MM.1S (cell line): ENCODE measurements at regions not wholly inside any gene's neighbourhood (a gene's known extent, or its start where the extent isn't known, plus 50 kb on each side); places are given as distances from the start of the nearest gene placed in this dataset.

Experiments used
- DNase-seq: peaks from one replicate; pipeline ENCODE4 v3.0.0-alpha.2; 2015
- H2AFZ ChIP-seq: fragments of 300-600 bp; sonication (generic); 2 replicates; pipeline ENCODE4 v1.6.0; 2016; ENCODE audit warnings: antibody characterized with exemption, low read length
- H3F3A ChIP-seq: fragments of 300-600 bp; sonication (generic); 2 replicates; pipeline ENCODE4 v1.6.1; 2016; ENCODE audit warnings: mild to moderate bottlenecking, antibody characterized with exemption, low read length, moderate library complexity, mixed read lengths; ENCODE audit not compliant: insufficient read depth
- H3K27ac ChIP-seq: fragments of 300-600 bp; sonication (generic); 2 replicates; pipeline ENCODE4 v1.5.1; 2016; ENCODE audit warnings: mild to moderate bottlenecking, low read length
- H3K27me3 ChIP-seq: fragments of 300-600 bp; sonication (generic); replicated peaks from 2 replicates; pipeline ENCODE4 v1.6.0; 2016; ENCODE audit warnings: low read length; ENCODE audit not compliant: insufficient read depth
- H3K36me3 ChIP-seq: fragments of 300-600 bp; sonication (generic); replicated peaks from 2 replicates; pipeline ENCODE4 v1.6.1; 2016; ENCODE audit warnings: mild to moderate bottlenecking, low read length, mixed read lengths; ENCODE audit not compliant: insufficient read depth
- H3K4me1 ChIP-seq: fragments of 300-600 bp; sonication (generic); 2 replicates; pipeline ENCODE4 v1.6.1; 2016; ENCODE audit warnings: low read length, mixed read lengths
- H3K4me2 ChIP-seq: fragments of 300-600 bp; sonication (generic); 2 replicates; pipeline ENCODE4 v1.6.0; 2016; ENCODE audit warnings: low read depth, low read length
- H3K4me3 ChIP-seq: fragments of 300-600 bp; sonication (generic); 2 replicates; pipeline ENCODE4 v1.5.1; 2016; ENCODE audit warnings: low read length, mixed read lengths
- H3K79me2 ChIP-seq: fragments of 300-600 bp; sonication (generic); 2 replicates; pipeline ENCODE4 v1.6.1; 2016; ENCODE audit warnings: mixed run types, low read length, mixed read lengths
- H3K9ac ChIP-seq: fragments of 300-600 bp; sonication (generic); 2 replicates; pipeline ENCODE4 v1.6.1; 2016; ENCODE audit warnings: low read length, mixed read lengths
- H3K9me2 ChIP-seq: fragments of 300-600 bp; sonication (generic); replicated peaks from 2 replicates; pipeline ENCODE4 v1.6.1; 2016; ENCODE audit warnings: mild to moderate bottlenecking, low read length, mixed read lengths; ENCODE audit not compliant: insufficient read depth
- H3K9me3 ChIP-seq: fragments of 300-600 bp; sonication (generic); replicated peaks from 2 replicates; pipeline ENCODE4 v1.6.1; 2016; ENCODE audit warnings: mild to moderate bottlenecking, low read length, mixed read lengths; ENCODE audit not compliant: insufficient read depth
- H4K20me1 ChIP-seq: fragments of 300-600 bp; sonication (generic); 2 replicates; pipeline ENCODE4 v1.6.1; 2016; ENCODE audit warnings: mild to moderate bottlenecking, low read length, moderate library complexity, mixed read lengths; ENCODE audit not compliant: insufficient read depth
- CTCF ChIP-seq: fragments of 300-600 bp; sonication (generic); IDR thresholded peaks from 2 replicates; pipeline ENCODE4 v1.5.1; 2016; ENCODE audit warnings: antibody characterized with exemption, low read length, mixed read lengths
- EZH2 ChIP-seq: fragments of 300-600 bp; sonication (generic); optimal IDR thresholded peaks from 2 replicates; pipeline ENCODE3; 2017; ENCODE audit warnings: low read depth, mild to moderate bottlenecking, antibody characterized with exemption, low read length, mixed read lengths
- EZH2phosphoT487 ChIP-seq: fragments of 300-600 bp; sonication (generic); IDR thresholded peaks from 2 replicates; pipeline ENCODE4 v1.6.1; 2018; ENCODE audit warnings: antibody characterized with exemption, low read length

GRCh38 chr5:161030229-161030628 lies 178.2 kb upstream of the ATP10B start:
- Histone ChIP-seq H3K9me2 (no peaks in the 10 kb centered on the region), H3K36me3 (no peaks in the 10 kb centered on the region), H3K4me2 (no peak overlapping the region), H3K27me3 (no peaks in the 10 kb centered on the region), H3K9me3 (no peaks in the 10 kb centered on the region), H3K9ac (no peak overlapping the region), H3K79me2 (no peaks in the 10 kb centered on the region), H3K4me3 (no peak overlapping the region), H3K4me1 (no peaks in the 10 kb centered on the region), H3F3A (no peaks in the 10 kb centered on the region), H2AFZ (no peak overlapping the region), H3K27ac (no peak overlapping the region), H4K20me1 (no peaks in the 10 kb centered on the region)
- TF ChIP-seq CTCF (no peak), EZH2phosphoT487 (no peak), EZH2 (no peak)
- no peak for DNase-seq

DNA sequence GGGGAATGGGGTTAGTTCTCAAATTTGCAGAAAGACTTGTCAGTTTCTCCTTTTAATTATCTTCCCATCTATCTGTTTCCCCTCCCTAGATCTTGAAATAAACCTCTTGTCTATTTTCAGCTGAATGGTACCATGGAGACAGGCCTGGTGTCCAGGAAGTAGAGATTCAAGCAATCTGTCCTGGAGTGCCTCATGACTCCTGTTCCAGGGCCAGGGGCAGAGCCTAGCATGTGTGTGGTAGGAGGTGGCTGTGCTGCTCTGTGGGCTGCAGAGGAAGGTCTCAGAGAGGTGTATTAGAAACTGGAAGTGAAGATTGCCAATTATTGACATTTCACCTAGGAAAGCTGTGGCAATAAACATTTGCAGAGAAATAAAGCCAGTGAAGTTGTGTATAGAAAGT lies 175.8 kb upstream of the ATP10B start:
- Histone ChIP-seq H3K9ac (no peak overlapping the region), H4K20me1 (no peaks in the 10 kb centered on the region), H3K79me2 (no peaks in the 10 kb centered on the region), H3K27ac (no peak overlapping the region), H3F3A (no peaks in the 10 kb centered on the region), H3K27me3 (no peaks in the 10 kb centered on the region), H3K9me3 (no peaks in the 10 kb centered on the region), H3K36me3 (no peaks in the 10 kb centered on the region), H3K4me3 (no peak overlapping the region), H2AFZ (no peak overlapping the region), H3K4me2 (no peak overlapping the region), H3K9me2 (no peaks in the 10 kb centered on the region), H3K4me1 (no peaks in the 10 kb centered on the region)
- no peak for DNase-seq
- TF ChIP-seq EZH2 (no peak), CTCF (no peak), EZH2phosphoT487 (no peak)

GRCh38 chr5:161023551-161023950 lies 171.5 kb upstream of the ATP10B start:
- Histone ChIP-seq H2AFZ (no peak overlapping the region), H3K9me3 (no peaks in the 10 kb centered on the region), H3K4me2 (no peak overlapping the region), H3K9me2 (no peaks in the 10 kb centered on the region), H3K79me2 (no peaks in the 10 kb centered on the region), H3K36me3 (no peaks in the 10 kb centered on the region), H4K20me1 (no peaks in the 10 kb centered on the region), H3K4me3 (no peak overlapping the region), H3K27me3 (no peaks in the 10 kb centered on the region), H3K4me1 (no peaks in the 10 kb centered on the region), H3F3A (no peaks in the 10 kb centered on the region), H3K27ac (no peak overlapping the region), H3K9ac (no peak overlapping the region)
- no peak for DNase-seq
- TF ChIP-seq EZH2phosphoT487 (no peak), EZH2 (no peak), CTCF (no peak)
